ENCODE measurements at regions not wholly inside any gene's neighbourhood (a gene's known extent, or its start where the extent isn't known, plus 50 kb on each side); places are given as distances from the start of the nearest gene placed in this dataset.

DNA sequence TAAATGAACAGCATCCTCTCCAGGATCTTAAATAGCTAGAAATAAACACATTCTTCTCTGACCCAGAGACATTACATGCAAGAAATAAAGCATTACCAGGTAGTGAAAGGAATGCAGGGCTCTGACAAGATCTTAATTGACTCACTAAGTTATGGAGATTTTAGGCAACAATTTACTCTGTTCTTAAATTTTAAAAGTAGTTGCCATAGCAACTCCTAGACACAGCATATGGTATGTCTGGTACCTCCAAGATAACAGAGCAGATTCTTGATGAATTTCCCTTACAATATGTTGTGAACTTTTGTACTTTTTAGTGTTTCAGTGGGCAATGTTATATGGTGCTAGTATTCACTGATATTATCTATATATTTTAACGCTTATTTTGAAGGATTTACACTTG is 76.7 kb upstream of the G2E3 start:
- ChIA-PET SMC1A (ENCODE audit: uncharacterized antibody, unreplicated experiment) (no interaction called here), CTCF (no interaction called here), RAD21 (ENCODE audit: unreplicated experiment) (no interaction called here), POLR2A (no interaction called here)
- no peaks in the 10 kb centered on the region for H3K27me3 ChIP-seq (replicated peaks in 1 of 2; ENCODE audit: control insufficient read depth in 2 of 2, insufficient read depth in 2 of 2, low read length in 1 of 2)
- H3K27ac ChIP-seq (ENCODE audit: control insufficient read depth, insufficient read depth), result no peak overlapping the region
- H3K4me2 ChIP-seq (ENCODE audit: control insufficient read depth, insufficient read depth), result no peak overlapping the region
- H3K36me3 ChIP-seq (ENCODE audit: control insufficient read depth in 2 of 2, insufficient read depth in 2 of 2, low read length in 1 of 2), result no peaks in the 10 kb centered on the region
- H3K4me3 ChIP-seq, result no peak overlapping the region
- ATAC-seq (no peak), DNase-seq (ENCODE audit: low read depth, low spot score) (no peak), FAIRE-seq (no peak)
- in situ Hi-C loops (cut with MboI) (no loop called here), intact Hi-C loops (cut with micrococcal nuclease; ENCODE audit: unreplicated experiment) (no loop called here)
- no peak for TF ChIP-seq BCL3 (IDR thresholded peaks at IDR 0.05; ENCODE audit: borderline replicate concordance, insufficient read depth, low read depth, low read length, poor library complexity, severe bottlenecking)
- TF ChIP-seq, protein P1, sequence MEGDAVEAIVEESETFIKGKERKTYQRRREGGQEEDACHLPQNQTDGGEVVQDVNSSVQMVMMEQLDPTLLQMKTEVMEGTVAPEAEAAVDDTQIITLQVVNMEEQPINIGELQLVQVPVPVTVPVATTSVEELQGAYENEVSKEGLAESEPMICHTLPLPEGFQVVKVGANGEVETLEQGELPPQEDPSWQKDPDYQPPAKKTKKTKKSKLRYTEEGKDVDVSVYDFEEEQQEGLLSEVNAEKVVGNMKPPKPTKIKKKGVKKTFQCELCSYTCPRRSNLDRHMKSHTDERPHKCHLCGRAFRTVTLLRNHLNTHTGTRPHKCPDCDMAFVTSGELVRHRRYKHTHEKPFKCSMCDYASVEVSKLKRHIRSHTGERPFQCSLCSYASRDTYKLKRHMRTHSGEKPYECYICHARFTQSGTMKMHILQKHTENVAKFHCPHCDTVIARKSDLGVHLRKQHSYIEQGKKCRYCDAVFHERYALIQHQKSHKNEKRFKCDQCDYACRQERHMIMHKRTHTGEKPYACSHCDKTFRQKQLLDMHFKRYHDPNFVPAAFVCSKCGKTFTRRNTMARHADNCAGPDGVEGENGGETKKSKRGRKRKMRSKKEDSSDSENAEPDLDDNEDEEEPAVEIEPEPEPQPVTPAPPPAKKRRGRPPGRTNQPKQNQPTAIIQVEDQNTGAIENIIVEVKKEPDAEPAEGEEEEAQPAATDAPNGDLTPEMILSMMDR (IDR thresholded peaks at IDR 0.05 in 2 of 3, conservative IDR thresholded peaks at IDR 0.05 in 1 of 3; ENCODE audit: control insufficient read depth in 2 of 3, extremely low read depth in 1 of 3, insufficient read depth in 1 of 3, low read depth in 3 of 3, low read length in 3 of 3), result no peak
- no peak for TF ChIP-seq PML (IDR thresholded peaks at IDR 0.05; ENCODE audit: low read length)
- TF ChIP-seq TCF3 (IDR thresholded peaks at IDR 0.05; ENCODE audit: borderline replicate concordance, insufficient read depth, low read depth, low read length), result no peak
- no peak for TF ChIP-seq POLR2AphosphoS5 (IDR thresholded peaks at IDR 0.05; ENCODE audit: low read length)
- no peak for TF ChIP-seq ZNF24 (IDR thresholded peaks at IDR 0.05)
- no peak for TF ChIP-seq POLR2A (IDR thresholded peaks at IDR 0.05; ENCODE audit: low read depth, low read length)
- BruUV-seq (replicated peaks), result no TSS peak
- H2AFZ ChIP-seq (ENCODE audit: control insufficient read depth, low read depth, low read length), result no peak overlapping the region
- H3K9ac ChIP-seq (ENCODE audit: control insufficient read depth, insufficient read depth, low read length), result no peak overlapping the region
- H4K20me1 ChIP-seq (ENCODE audit: control insufficient read depth, insufficient read depth), result no peaks in the 10 kb centered on the region
- WGBS (ENCODE audit: insufficient coverage, insufficient replicate concordance, low lambda C conversion rate, missing lambda C conversion rate), result 5% methylated on average over 1 of the region's 1 CpG
- H3K79me2 ChIP-seq (ENCODE audit: control insufficient read depth, insufficient read depth, low read length), result no peaks in the 10 kb centered on the region
- no peaks in the 10 kb centered on the region for H3K4me1 ChIP-seq (ENCODE audit: control insufficient read depth, insufficient read depth, low read length)
- no peaks in the 10 kb centered on the region for H3K9me3 ChIP-seq (replicated peaks; ENCODE audit: control insufficient read depth, insufficient read depth, low read length)

All from GM12878 (cell line).